Tibial artery (tissue), 4 donors: ENCODE measurements at regions not wholly inside any gene's neighbourhood (a gene's known extent, or its start where the extent isn't known, plus 50 kb on each side); places are given as distances from the start of the nearest gene placed in this dataset.

Experiments
- DNase-seq, 2 donors: peaks; one replicate each; pipeline ENCODE4 v3.0.0-alpha.2; 2019
- H3K27ac ChIP-seq, 2 donors: fragments of 200-600 bp; sonication (generic) in 1 of 2; 1 replicate in 1 of 2; 2 replicates in 1 of 2; pipeline ENCODE4 v1.5.1; 2018 to 2019; ENCODE audit warnings: mild to moderate bottlenecking in 1 of 2
- H3K27me3 ChIP-seq, 2 donors: fragments of 200-600 bp; sonication (generic) in 1 of 2; one replicate each; pipeline versions ENCODE4 v1.5.1 to v1.6.0; 2016 to 2019
- H3K36me3 ChIP-seq, 3 donors: fragments of 200-600 bp; sonication (generic) in 2 of 3; one replicate each; pipeline ENCODE4 v1.5.1; 2016 to 2019; ENCODE audit warnings: mild to moderate bottlenecking in 2 of 3
- H3K4me1 ChIP-seq, 4 donors: fragments of 200-600 bp; sonication (generic) in 2 of 4; 1 replicate in 3 of 4; 2 replicates in 1 of 4; pipeline ENCODE4 v1.5.1; 2016 to 2019
- H3K4me3 ChIP-seq, 2 donors: fragments of 200-600 bp; sonication (generic) in 1 of 2; 1 replicate in 1 of 2; 2 replicates in 1 of 2; pipeline ENCODE4 v1.5.1; 2018 to 2019; ENCODE audit warnings: mild to moderate bottlenecking in 2 of 2
- H3K9me3 ChIP-seq, 3 donors: fragments of 200-600 bp; sonication (generic) in 1 of 3; one replicate each; pipeline ENCODE4 v1.5.1; 2016 to 2019
- intact Hi-C: fragments of 100-400 bp; cut with DNase I; formaldehyde crosslinking; loops from one replicate; pipeline ENCODE4 v1.15.0; 2023; ENCODE audit warnings: low total_unique reads
- TF ChIP-seq, protein P1 (sequence below), 2 experiments: fragments of 200-600 bp in 1 of 2; fragments of 450-650 bp in 1 of 2; IDR thresholded peaks; one replicate each; pipeline ENCODE4 v1.5.1; 2017 to 2019; ENCODE audit warnings: antibody characterized with exemption in 2 of 2, mild to moderate bottlenecking in 1 of 2, moderate library complexity in 1 of 2

DNA sequence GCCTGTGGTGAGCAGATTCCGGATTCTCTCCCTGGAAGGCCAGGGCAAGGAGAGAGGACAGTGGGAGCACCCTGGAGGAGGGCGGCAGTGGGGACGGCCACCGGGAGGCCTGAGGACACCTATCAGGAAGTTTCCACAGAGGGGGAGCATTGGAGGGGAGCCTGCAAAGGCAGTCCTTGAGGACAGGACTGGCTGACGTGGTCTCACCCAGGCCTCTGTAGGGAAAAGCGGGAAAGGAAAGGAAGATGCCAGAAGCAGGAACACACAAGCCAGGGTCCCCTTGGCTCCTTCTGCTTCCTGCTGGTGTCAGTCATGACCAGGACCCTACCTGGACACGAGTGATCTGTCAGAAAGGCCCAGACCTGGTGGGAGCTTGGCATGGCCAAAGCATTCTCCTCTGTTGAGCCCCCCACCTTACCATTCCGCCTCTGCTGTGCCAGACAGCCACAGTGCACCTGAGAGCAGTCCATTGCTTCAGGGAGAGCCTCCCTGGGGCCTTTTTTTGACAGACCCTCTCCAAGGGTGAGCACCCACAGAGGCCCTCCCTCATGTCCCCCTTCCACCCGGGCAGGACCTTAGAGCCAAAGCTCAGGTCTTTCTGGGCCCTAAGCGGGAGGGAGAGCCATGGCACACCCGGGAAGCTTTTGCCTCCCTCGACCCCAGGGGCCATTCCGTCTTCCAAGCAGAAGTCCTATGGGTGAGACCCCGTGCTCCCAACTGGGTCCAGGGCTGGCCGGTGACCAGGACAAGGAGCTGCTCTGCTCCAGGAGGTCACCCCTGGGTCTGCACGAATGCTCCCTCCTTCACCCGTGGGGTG lies 333.1 kb downstream of the DYSF start:
- Histone ChIP-seq H3K27me3 (no peaks in the 10 kb centered on the region), H3K36me3 (no peaks in the 10 kb centered on the region), H3K27ac (no peak overlapping the region), H3K9me3 (no peaks in the 10 kb centered on the region), H3K4me3 (no peak overlapping the region), H3K4me1 (peaks cover 0 to 14% (median 10%) of the 10 kb centered on the region in 4 donors)
- DNase-seq = peak in 1 of 2 donors; percentile 55
- TF ChIP-seq, protein P1, sequence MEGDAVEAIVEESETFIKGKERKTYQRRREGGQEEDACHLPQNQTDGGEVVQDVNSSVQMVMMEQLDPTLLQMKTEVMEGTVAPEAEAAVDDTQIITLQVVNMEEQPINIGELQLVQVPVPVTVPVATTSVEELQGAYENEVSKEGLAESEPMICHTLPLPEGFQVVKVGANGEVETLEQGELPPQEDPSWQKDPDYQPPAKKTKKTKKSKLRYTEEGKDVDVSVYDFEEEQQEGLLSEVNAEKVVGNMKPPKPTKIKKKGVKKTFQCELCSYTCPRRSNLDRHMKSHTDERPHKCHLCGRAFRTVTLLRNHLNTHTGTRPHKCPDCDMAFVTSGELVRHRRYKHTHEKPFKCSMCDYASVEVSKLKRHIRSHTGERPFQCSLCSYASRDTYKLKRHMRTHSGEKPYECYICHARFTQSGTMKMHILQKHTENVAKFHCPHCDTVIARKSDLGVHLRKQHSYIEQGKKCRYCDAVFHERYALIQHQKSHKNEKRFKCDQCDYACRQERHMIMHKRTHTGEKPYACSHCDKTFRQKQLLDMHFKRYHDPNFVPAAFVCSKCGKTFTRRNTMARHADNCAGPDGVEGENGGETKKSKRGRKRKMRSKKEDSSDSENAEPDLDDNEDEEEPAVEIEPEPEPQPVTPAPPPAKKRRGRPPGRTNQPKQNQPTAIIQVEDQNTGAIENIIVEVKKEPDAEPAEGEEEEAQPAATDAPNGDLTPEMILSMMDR (IDR thresholded peaks at IDR 0.05) = no peak
- intact Hi-C loops = no loop called here

DNA sequence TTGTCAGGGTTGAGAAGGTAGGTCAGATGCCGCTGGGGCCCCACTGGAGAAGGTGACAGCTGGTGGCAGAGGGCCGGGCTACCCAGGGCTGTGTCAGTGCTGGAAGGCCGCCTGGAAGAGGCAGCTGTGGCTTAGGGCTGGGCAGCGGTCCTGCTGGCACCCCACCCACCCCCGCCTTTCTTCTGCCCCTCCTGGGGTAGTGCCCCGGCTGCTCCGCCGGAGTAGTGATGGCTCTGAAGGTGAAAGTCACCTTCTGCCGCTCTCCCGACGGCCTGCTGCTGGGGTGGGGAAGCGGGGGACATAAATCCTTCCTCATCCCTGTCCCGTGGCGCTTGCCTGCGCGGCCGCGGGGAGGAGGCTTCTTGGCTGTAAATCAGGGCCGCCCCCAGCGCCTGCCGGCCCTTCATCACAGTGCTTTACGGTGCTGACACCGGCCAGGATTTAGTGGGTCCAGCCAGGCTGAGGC lies 332.2 kb downstream of the DYSF start:
- no peak overlapping the region for H3K4me3 ChIP-seq
- peaks cover 0 to 14% (median 10%) of the 10 kb centered on the region in 4 donors for H3K4me1 ChIP-seq
- H3K9me3 ChIP-seq = no peaks in the 10 kb centered on the region
- no peak overlapping the region for H3K27ac ChIP-seq
- peak in 1 of 2 donors; percentile 61 for DNase-seq
- TF ChIP-seq, protein P1 (IDR thresholded peaks at IDR 0.05) = no peak
- intact Hi-C loops = no loop called here
- no peaks in the 10 kb centered on the region for H3K27me3 ChIP-seq
- H3K36me3 ChIP-seq = no peaks in the 10 kb centered on the region

DNA sequence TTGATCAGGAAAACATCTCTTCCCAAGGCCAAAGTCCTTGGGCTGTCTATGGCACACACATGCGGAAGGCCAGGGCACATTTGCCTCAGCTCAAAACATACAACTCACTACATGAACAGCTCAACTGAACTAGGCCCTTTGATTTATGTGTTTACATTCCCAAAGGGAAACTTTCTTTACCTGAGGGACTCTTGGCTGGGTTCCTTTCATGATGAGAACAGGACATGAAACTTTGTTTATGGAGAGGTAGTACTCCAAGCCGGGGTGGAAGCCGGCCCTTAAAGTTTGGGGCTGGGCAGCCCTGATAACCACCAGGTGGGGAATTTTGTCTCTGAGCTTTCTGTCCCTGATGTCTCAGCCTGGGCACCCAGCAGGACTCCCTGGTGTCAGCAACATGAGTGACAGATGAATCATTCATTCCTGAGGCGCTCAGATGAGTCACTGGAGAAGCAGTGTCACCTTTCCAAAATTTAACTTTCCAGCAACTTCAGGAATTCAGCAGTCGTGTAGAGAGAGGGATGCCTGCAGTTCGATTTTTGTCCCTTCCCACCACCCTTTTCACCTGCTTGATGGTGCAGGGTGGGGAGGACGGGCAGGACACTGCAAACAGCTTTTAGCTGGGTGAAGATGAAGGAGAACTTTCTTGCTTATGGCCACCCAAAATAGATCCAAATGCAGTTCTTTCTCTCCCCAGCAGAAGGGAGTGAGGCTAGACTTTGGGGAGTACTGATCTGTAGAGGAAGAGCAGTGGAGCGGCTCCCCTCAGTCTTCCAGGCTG lies 331.6 kb downstream of the DYSF start:
- TF ChIP-seq, protein P1 (IDR thresholded peaks at IDR 0.05) = no peak
- intact Hi-C loops = no loop called here
- DNase-seq = peak in 1 of 2 donors; percentile 40

DNA sequence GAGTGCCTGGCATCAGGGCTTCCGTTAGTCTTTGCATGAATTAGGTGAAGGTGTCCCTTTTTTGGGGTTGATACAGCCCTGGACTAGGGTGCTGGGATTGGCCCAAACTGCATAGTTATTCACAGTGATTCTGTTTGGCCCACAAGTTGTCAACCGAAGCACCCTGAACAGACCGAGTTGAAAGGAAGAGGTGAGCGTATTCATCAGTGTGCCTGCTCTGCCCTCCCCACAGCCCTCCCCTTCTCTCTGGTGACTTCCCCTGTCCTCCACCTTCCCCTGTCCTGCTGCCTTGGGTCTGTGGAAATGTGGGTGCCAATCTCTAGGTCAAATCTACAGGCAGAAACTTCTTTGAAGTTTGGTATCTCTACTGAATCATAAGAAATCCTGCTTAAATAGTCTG lies 330.5 kb downstream of the DYSF start:
- Histone ChIP-seq H3K4me3 (no peak overlapping the region), H3K27ac (no peak overlapping the region), H3K36me3 (no peaks in the 10 kb centered on the region), H3K4me1 (peaks cover 0 to 19% (median 10%) of the 10 kb centered on the region in 4 donors), H3K27me3 (no peaks in the 10 kb centered on the region), H3K9me3 (no peaks in the 10 kb centered on the region)
- intact Hi-C loops = no loop called here
- TF ChIP-seq, protein P1 (IDR thresholded peaks at IDR 0.05) = no peak
- DNase-seq = peak in 1 of 2 donors; percentile 25

More for the DNA sequence above, 331.6 kb downstream of the DYSF start:
- H3K27me3 ChIP-seq = no peaks in the 10 kb centered on the region
- H3K4me3 ChIP-seq = no peak overlapping the region
- H3K27ac ChIP-seq = no peak overlapping the region
- no peaks in the 10 kb centered on the region for H3K9me3 ChIP-seq
- peaks cover 0 to 14% (median 10%) of the 10 kb centered on the region in 4 donors for H3K4me1 ChIP-seq
- no peaks in the 10 kb centered on the region for H3K36me3 ChIP-seq

- Histone ChIP-seq H3K27me3 (no peaks in the 10 kb centered on the region), H3K4me3 (no peak overlapping the region), H3K9me3 (no peaks in the 10 kb centered on the region), H3K36me3 (no peaks in the 10 kb centered on the region), H3K27ac (no peak overlapping the region), H3K4me1 (peaks cover 0 to 19% (median 10%) of the 10 kb centered on the region in 4 donors)
- TF ChIP-seq, protein P1 (IDR thresholded peaks at IDR 0.05) = no peak
- intact Hi-C loops = no loop called here
- DNase-seq = no peak
These were observed 329.9 kb downstream of the DYSF start for GRCh38 chr2:71783215-71783614.
